ENCODE measurements at regions not wholly inside any gene's neighbourhood (a gene's known extent, or its start where the extent isn't known, plus 50 kb on each side); places are given as distances from the start of the nearest gene placed in this dataset.

DNA sequence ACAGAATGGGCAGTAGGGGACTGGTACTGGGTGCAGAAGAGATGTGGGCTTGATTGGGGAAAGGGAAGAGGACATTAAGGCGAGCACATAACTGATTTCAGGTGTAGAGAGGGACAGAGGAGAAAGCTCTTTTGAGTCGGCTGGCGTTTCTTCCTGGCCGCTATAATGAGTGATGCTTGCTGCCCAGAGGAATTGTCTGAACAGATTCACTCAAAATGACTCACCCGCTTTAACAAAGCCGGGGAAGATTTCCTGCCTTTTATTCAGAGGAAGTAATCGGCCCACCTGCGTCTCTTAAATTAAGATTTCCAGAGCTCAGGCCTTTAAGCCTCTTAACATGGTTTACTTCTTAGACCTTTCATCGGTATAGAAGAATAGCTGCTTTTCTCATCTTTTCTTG is 102.1 kb upstream of the AP1S2 start:
- TF ChIP-seq, protein P1, sequence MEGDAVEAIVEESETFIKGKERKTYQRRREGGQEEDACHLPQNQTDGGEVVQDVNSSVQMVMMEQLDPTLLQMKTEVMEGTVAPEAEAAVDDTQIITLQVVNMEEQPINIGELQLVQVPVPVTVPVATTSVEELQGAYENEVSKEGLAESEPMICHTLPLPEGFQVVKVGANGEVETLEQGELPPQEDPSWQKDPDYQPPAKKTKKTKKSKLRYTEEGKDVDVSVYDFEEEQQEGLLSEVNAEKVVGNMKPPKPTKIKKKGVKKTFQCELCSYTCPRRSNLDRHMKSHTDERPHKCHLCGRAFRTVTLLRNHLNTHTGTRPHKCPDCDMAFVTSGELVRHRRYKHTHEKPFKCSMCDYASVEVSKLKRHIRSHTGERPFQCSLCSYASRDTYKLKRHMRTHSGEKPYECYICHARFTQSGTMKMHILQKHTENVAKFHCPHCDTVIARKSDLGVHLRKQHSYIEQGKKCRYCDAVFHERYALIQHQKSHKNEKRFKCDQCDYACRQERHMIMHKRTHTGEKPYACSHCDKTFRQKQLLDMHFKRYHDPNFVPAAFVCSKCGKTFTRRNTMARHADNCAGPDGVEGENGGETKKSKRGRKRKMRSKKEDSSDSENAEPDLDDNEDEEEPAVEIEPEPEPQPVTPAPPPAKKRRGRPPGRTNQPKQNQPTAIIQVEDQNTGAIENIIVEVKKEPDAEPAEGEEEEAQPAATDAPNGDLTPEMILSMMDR (IDR thresholded peaks at IDR 0.05), result no peak
- TF ChIP-seq POLR2AphosphoS5 (IDR thresholded peaks at IDR 0.05; ENCODE audit: low read depth, low read length), result no peak
- TF ChIP-seq, protein P2, sequence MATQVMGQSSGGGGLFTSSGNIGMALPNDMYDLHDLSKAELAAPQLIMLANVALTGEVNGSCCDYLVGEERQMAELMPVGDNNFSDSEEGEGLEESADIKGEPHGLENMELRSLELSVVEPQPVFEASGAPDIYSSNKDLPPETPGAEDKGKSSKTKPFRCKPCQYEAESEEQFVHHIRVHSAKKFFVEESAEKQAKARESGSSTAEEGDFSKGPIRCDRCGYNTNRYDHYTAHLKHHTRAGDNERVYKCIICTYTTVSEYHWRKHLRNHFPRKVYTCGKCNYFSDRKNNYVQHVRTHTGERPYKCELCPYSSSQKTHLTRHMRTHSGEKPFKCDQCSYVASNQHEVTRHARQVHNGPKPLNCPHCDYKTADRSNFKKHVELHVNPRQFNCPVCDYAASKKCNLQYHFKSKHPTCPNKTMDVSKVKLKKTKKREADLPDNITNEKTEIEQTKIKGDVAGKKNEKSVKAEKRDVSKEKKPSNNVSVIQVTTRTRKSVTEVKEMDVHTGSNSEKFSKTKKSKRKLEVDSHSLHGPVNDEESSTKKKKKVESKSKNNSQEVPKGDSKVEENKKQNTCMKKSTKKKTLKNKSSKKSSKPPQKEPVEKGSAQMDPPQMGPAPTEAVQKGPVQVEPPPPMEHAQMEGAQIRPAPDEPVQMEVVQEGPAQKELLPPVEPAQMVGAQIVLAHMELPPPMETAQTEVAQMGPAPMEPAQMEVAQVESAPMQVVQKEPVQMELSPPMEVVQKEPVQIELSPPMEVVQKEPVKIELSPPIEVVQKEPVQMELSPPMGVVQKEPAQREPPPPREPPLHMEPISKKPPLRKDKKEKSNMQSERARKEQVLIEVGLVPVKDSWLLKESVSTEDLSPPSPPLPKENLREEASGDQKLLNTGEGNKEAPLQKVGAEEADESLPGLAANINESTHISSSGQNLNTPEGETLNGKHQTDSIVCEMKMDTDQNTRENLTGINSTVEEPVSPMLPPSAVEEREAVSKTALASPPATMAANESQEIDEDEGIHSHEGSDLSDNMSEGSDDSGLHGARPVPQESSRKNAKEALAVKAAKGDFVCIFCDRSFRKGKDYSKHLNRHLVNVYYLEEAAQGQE (IDR thresholded peaks at IDR 0.05; ENCODE audit: insufficient read depth in 1 of 2, low read depth in 2 of 2, low read length in 1 of 2), result no peak
- no peak for TF ChIP-seq SIN3A (IDR thresholded peaks at IDR 0.05; ENCODE audit: borderline replicate concordance, insufficient read depth, low read depth, low read length)
- TF ChIP-seq TCF7L2 (IDR thresholded peaks at IDR 0.05; ENCODE audit: low read depth, low read length), result no peak

Data from Panc1 (cell line).